ENCODE measurements at regions not wholly inside any gene's neighbourhood (a gene's known extent, or its start where the extent isn't known, plus 50 kb on each side); places are given as distances from the start of the nearest gene placed in this dataset.

GRCh38 chr11:29312812-29313211 is 704.0 kb downstream of the KCNA4 start:
- no peak for DNase-seq (ENCODE audit: low read depth, low spot score)

GRCh38 chr11:29310725-29311342 is 706.0 kb downstream of the KCNA4 start:
- DNase-seq (ENCODE audit: low read depth, low spot score): no peak

- DNase-seq (ENCODE audit: low read depth, low spot score): peak; percentile 71
These were observed 706.8 kb downstream of the KCNA4 start for GRCh38 chr11:29309992-29310391.

- peak; percentile 93 for DNase-seq (ENCODE audit: low read depth, low spot score)
These were observed 710.3 kb downstream of the KCNA4 start for GRCh38 chr11:29306527-29306926.

- peak; percentile 14 for DNase-seq (ENCODE audit: low read depth, low spot score)
These were observed 711.2 kb downstream of the KCNA4 start for GRCh38 chr11:29305456-29306232.

GRCh38 chr11:29300420-29300819 is 716.4 kb downstream of the KCNA4 start:
- peak; percentile 73 for DNase-seq (ENCODE audit: low read depth, low spot score)

GRCh38 chr11:29296680-29297079 is 720.1 kb downstream of the KCNA4 start:
- no peak for DNase-seq (ENCODE audit: low read depth, low spot score)

- peak; percentile 59 for DNase-seq (ENCODE audit: low read depth, low spot score)
These were observed 723.0 kb downstream of the KCNA4 start for GRCh38 chr11:29293825-29294224.

GRCh38 chr11:29282088-29282487 is 734.7 kb downstream of the KCNA4 start:
- DNase-seq (ENCODE audit: low read depth, low spot score): peak; percentile 93

- DNase-seq (ENCODE audit: low read depth, low spot score): no peak
These were observed 735.5 kb downstream of the KCNA4 start for GRCh38 chr11:29281271-29281777.

- peak; percentile 39 for DNase-seq (ENCODE audit: low read depth, low spot score)
These were observed 736.4 kb downstream of the KCNA4 start for GRCh38 chr11:29280452-29280851.

- DNase-seq (ENCODE audit: low read depth, low spot score): no peak
These were observed 737.1 kb downstream of the KCNA4 start for GRCh38 chr11:29279716-29280115.

GRCh38 chr11:29272019-29272654 is 744.7 kb downstream of the KCNA4 start:
- DNase-seq (ENCODE audit: low read depth, low spot score): peak; percentile 53

GRCh38 chr11:29271616-29272015 is 745.2 kb downstream of the KCNA4 start:
- DNase-seq (ENCODE audit: low read depth, low spot score): peak; percentile 55

- DNase-seq (ENCODE audit: low read depth, low spot score): no peak
These were observed 748.1 kb downstream of the KCNA4 start for GRCh38 chr11:29268733-29269132.

GRCh38 chr11:29265792-29266191 is 751.0 kb downstream of the KCNA4 start:
- no peak for DNase-seq (ENCODE audit: low read depth, low spot score)

- no peak for DNase-seq (ENCODE audit: low read depth, low spot score)
These were observed 751.4 kb downstream of the KCNA4 start for GRCh38 chr11:29265381-29265780.

GRCh38 chr11:29263971-29264682 is 752.7 kb downstream of the KCNA4 start:
- peak; percentile 75 for DNase-seq (ENCODE audit: low read depth, low spot score)

GRCh38 chr11:29261831-29262230 is 755.0 kb downstream of the KCNA4 start:
- DNase-seq (ENCODE audit: low read depth, low spot score): no peak

- peak; percentile 30 for DNase-seq (ENCODE audit: low read depth, low spot score)
These were observed 755.7 kb downstream of the KCNA4 start for GRCh38 chr11:29260939-29261705.

GRCh38 chr11:29258411-29258810 is 758.4 kb downstream of the KCNA4 start:
- DNase-seq (ENCODE audit: low read depth, low spot score): no peak
